ENCODE measurements at regions not wholly inside any gene's neighbourhood (a gene's known extent, or its start where the extent isn't known, plus 50 kb on each side); places are given as distances from the start of the nearest gene placed in this dataset.

DNA sequence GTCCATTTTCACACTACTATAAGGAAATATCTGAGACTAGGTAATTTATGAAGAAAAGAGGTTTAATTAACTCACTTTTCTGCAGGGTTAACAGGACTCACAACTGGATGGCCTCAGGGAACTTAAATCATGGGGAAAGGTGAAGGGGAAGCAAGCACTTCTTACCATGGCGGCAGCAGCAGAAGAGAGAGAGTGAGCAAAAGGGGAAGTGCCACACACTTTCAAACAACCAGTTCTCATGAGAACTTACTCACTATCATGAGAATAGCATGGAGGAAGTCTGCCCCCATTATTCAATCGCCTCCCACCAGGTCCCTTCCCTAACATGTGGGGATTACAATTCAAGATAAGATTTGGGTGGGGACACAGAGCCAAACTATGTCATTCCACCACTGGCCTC lies 55.1 kb upstream of the NETO1 start:
- DNase-seq: no peak

All from activated CD8-positive, alpha-beta memory T cell treated with anti-CD3 and anti-CD28 coated beads for 24 hours (primary cell).